ENCODE measurements at regions not wholly inside any gene's neighbourhood (a gene's known extent, or its start where the extent isn't known, plus 50 kb on each side); places are given as distances from the start of the nearest gene placed in this dataset.
"Not testable (repeated sequence)": the region's sequence is repeated elsewhere in the genome, so short reads cannot be mapped to it uniquely, and the experiment has no call there.

GRCh38 chr3:94413336-94414108, 350.7 kb downstream of the NSUN3 start:
- peak; percentile 70 for DNase-seq (ENCODE audit: low read depth)

- DNase-seq (ENCODE audit: low read depth) = no peak
These were observed 351.6 kb downstream of the NSUN3 start for GRCh38 chr3:94414418-94414817.

- DNase-seq (ENCODE audit: low read depth) = no peak
These were observed 353.9 kb downstream of the NSUN3 start for GRCh38 chr3:94416768-94417167.

- no peak for DNase-seq (ENCODE audit: low read depth)
These were observed 355.1 kb downstream of the NSUN3 start for GRCh38 chr3:94417963-94418455.

- DNase-seq (ENCODE audit: low read depth) = peak; percentile 50
These were observed 358.1 kb downstream of the NSUN3 start for GRCh38 chr3:94420931-94421330.

- peak; percentile 56 for DNase-seq (ENCODE audit: low read depth)
These were observed 360.7 kb downstream of the NSUN3 start for GRCh38 chr3:94423578-94423977.

- DNase-seq (ENCODE audit: low read depth) = peak; percentile 56
These were observed 366.7 kb downstream of the NSUN3 start for GRCh38 chr3:94429517-94429916.

GRCh38 chr3:94431876-94432570, 369.2 kb downstream of the NSUN3 start:
- no peak for DNase-seq (ENCODE audit: low read depth)

GRCh38 chr3:94433811-94434210, 370.9 kb downstream of the NSUN3 start:
- DNase-seq (ENCODE audit: low read depth) = no peak

GRCh38 chr3:94440767-94441493, 378.1 kb downstream of the NSUN3 start:
- DNase-seq (ENCODE audit: low read depth) = peak; percentile 79

GRCh38 chr3:94441494-94441847, 378.6 kb downstream of the NSUN3 start:
- no peak for DNase-seq (ENCODE audit: low read depth)

- DNase-seq (ENCODE audit: low read depth) = no peak
These were observed 391.0 kb downstream of the NSUN3 start for GRCh38 chr3:94453864-94454263.

- no peak for DNase-seq (ENCODE audit: low read depth)
These were observed 396.3 kb downstream of the NSUN3 start for GRCh38 chr3:94459167-94459566.

- no peak for DNase-seq (ENCODE audit: low read depth)
These were observed 398.1 kb downstream of the NSUN3 start for GRCh38 chr3:94460931-94461330.

- no peak for DNase-seq (ENCODE audit: low read depth)
These were observed 400.1 kb downstream of the NSUN3 start for GRCh38 chr3:94462931-94463330.

GRCh38 chr3:94472511-94472910, 409.6 kb downstream of the NSUN3 start:
- no peak for DNase-seq (ENCODE audit: low read depth)

GRCh38 chr3:94481226-94481898, 418.5 kb downstream of the NSUN3 start:
- no peak for DNase-seq (ENCODE audit: low read depth)

- no peak for DNase-seq (ENCODE audit: low read depth)
These were observed 419.8 kb downstream of the NSUN3 start for GRCh38 chr3:94482686-94483085.

- DNase-seq (ENCODE audit: low read depth) = no peak
These were observed 420.5 kb downstream of the NSUN3 start for GRCh38 chr3:94483403-94483802.

GRCh38 chr3:94494992-94495391, 432.1 kb downstream of the NSUN3 start:
- DNase-seq (ENCODE audit: low read depth) = no peak

- DNase-seq (ENCODE audit: low read depth) = no peak
These were observed 437.3 kb downstream of the NSUN3 start for GRCh38 chr3:94500146-94500545.

GRCh38 chr3:94507354-94507753, 444.5 kb downstream of the NSUN3 start:
- not testable (repeated sequence) for DNase-seq (ENCODE audit: low read depth)

Data from HS-5 (cell line).